ENCODE measurements at regions not wholly inside any gene's neighbourhood (a gene's known extent, or its start where the extent isn't known, plus 50 kb on each side); places are given as distances from the start of the nearest gene placed in this dataset.

- Histone ChIP-seq H3K27me3 (ENCODE audit: insufficient read depth, low read length) (no peaks in the 10 kb centered on the region), H3K79me2 (ENCODE audit: insufficient read depth, low read length) (no peaks in the 10 kb centered on the region), H3K27ac (ENCODE audit: low read depth, low read length) (no peak overlapping the region), H3K9me2 (ENCODE audit: insufficient read depth) (no peaks in the 10 kb centered on the region), H3K9ac (ENCODE audit: low read length) (no peak overlapping the region), H3K4me1 (ENCODE audit: control insufficient read depth in 1 of 2, insufficient read depth in 2 of 2, low read length in 2 of 2) (no peaks in the 10 kb centered on the region), H4K20me1 (ENCODE audit: insufficient read depth) (no peaks in the 10 kb centered on the region), H3K9me3 (ENCODE audit: control insufficient read depth in 1 of 2, insufficient read depth in 1 of 2, low read depth in 1 of 2, low read length in 2 of 2) (no peaks in the 10 kb centered on the region), H2AFZ (ENCODE audit: low read depth, low read length, poor library complexity, severe bottlenecking) (no peak overlapping the region), H3K36me3 (ENCODE audit: control insufficient read depth in 1 of 2, insufficient read depth in 2 of 2, low read length in 2 of 2) (no peaks in the 10 kb centered on the region), H3K4me3 (replicated peaks in 1 of 2; ENCODE audit: low read depth in 1 of 2, low read length in 2 of 2) (no peak overlapping the region), H3K4me2 (ENCODE audit: low read length) (no peak overlapping the region)
- TF ChIP-seq, protein P1, sequence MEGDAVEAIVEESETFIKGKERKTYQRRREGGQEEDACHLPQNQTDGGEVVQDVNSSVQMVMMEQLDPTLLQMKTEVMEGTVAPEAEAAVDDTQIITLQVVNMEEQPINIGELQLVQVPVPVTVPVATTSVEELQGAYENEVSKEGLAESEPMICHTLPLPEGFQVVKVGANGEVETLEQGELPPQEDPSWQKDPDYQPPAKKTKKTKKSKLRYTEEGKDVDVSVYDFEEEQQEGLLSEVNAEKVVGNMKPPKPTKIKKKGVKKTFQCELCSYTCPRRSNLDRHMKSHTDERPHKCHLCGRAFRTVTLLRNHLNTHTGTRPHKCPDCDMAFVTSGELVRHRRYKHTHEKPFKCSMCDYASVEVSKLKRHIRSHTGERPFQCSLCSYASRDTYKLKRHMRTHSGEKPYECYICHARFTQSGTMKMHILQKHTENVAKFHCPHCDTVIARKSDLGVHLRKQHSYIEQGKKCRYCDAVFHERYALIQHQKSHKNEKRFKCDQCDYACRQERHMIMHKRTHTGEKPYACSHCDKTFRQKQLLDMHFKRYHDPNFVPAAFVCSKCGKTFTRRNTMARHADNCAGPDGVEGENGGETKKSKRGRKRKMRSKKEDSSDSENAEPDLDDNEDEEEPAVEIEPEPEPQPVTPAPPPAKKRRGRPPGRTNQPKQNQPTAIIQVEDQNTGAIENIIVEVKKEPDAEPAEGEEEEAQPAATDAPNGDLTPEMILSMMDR (IDR thresholded peaks at IDR 0.05 in 2 of 3, conservative IDR thresholded peaks at IDR 0.05 in 1 of 3; ENCODE audit: borderline replicate concordance in 1 of 3, insufficient read depth in 1 of 3, low read depth in 2 of 3, low read length in 2 of 3), result no peak
- no peak for TF ChIP-seq YY1 (IDR thresholded peaks at IDR 0.05; ENCODE audit: extremely low read depth, insufficient replicate concordance, low read depth, low read length)
- POLR2A ChIA-PET, result no interaction called here
- ATAC-seq, result no peak
- CTCF ChIA-PET, result no interaction called here
- RAD21 ChIA-PET (ENCODE audit: low non-redundant PET in 1 of 2, low total read pairs in 2 of 2, uncharacterized antibody in 2 of 2, unreplicated experiment in 2 of 2), result no interaction called here
- DNase-seq (ENCODE audit: low read depth, low spot score), result no peak
- no TSS peak for BruUV-seq (replicated peaks)
- intact Hi-C loops (cut with micrococcal nuclease), result no loop called here
Measured at GRCh38 chr4:166658585-166658984, 575.7 kb downstream of the SPOCK3 start.

DNA sequence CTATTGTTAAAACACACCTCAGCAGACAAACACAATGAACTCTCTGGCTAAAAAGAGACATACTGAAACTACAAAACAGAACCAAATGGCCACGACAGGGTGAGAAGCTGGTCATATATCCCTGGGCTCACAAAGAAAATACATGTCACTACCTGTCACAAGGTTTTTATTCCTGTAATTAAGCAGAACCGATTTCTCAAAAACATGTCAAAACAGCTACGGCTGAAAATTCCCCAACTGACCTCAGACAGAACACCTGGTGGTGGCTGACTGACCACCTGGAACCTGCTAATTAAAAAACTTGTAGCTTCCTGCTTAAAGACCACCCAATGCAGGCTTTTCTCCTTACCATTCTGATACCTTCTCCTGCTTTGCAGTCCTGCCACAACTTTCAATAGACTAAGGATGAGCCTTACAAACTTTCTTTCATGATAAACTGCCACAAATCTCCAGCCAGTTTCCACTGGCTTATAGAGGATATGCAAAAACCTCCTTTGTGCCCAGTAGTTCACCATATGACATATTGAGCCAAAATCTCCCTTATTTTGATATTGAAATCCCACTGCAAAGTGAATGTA is 571.9 kb downstream of the SPOCK3 start:
- ATAC-seq, result no peak
- RAD21 ChIA-PET (ENCODE audit: low non-redundant PET in 1 of 2, low total read pairs in 2 of 2, uncharacterized antibody in 2 of 2, unreplicated experiment in 2 of 2), result no interaction called here
- TF ChIP-seq MAX (IDR thresholded peaks at IDR 0.05), result no peak
- TF ChIP-seq ZBTB33 (IDR thresholded peaks at IDR 0.05; ENCODE audit: extremely low read depth, insufficient replicate concordance, low read length), result no peak
- no peak for TF ChIP-seq RAD21 (IDR thresholded peaks at IDR 0.05; ENCODE audit: low read depth)
- no peak for TF ChIP-seq YY1 (IDR thresholded peaks at IDR 0.05; ENCODE audit: extremely low read depth, insufficient replicate concordance, low read depth, low read length)
- Histone ChIP-seq H3K27me3 (ENCODE audit: insufficient read depth, low read length) (no peaks in the 10 kb centered on the region), H3K79me2 (ENCODE audit: insufficient read depth, low read length) (no peaks in the 10 kb centered on the region), H3K36me3 (ENCODE audit: control insufficient read depth in 1 of 2, insufficient read depth in 2 of 2, low read length in 2 of 2) (no peaks in the 10 kb centered on the region), H3K27ac (ENCODE audit: low read depth, low read length) (no peak overlapping the region), H3K9me2 (ENCODE audit: insufficient read depth) (no peaks in the 10 kb centered on the region), H4K20me1 (ENCODE audit: insufficient read depth) (no peaks in the 10 kb centered on the region), H3K4me1 (ENCODE audit: control insufficient read depth in 1 of 2, insufficient read depth in 2 of 2, low read length in 2 of 2) (no peaks in the 10 kb centered on the region), H3K9ac (ENCODE audit: low read length) (no peak overlapping the region), H3K9me3 (ENCODE audit: control insufficient read depth in 1 of 2, insufficient read depth in 1 of 2, low read depth in 1 of 2, low read length in 2 of 2) (no peaks in the 10 kb centered on the region), H2AFZ (ENCODE audit: low read depth, low read length, poor library complexity, severe bottlenecking) (no peak overlapping the region), H3K4me3 (replicated peaks in 1 of 2; ENCODE audit: low read depth in 1 of 2, low read length in 2 of 2) (no peak overlapping the region), H3K4me2 (ENCODE audit: low read length) (no peak overlapping the region)
- POLR2A ChIA-PET, result no interaction called here
- intact Hi-C loops (cut with micrococcal nuclease), result no loop called here
- BruUV-seq (replicated peaks), result no TSS peak
- no peak for DNase-seq (ENCODE audit: low read depth, low spot score)
- CTCF ChIA-PET, result no interaction called here

Measured in HCT116 (cell line).